ENCODE measurements at regions not wholly inside any gene's neighbourhood (a gene's known extent, or its start where the extent isn't known, plus 50 kb on each side); places are given as distances from the start of the nearest gene placed in this dataset.
A peak's percentile ranks its signal among the peaks of the same experiment; 100 is the strongest.

DNA sequence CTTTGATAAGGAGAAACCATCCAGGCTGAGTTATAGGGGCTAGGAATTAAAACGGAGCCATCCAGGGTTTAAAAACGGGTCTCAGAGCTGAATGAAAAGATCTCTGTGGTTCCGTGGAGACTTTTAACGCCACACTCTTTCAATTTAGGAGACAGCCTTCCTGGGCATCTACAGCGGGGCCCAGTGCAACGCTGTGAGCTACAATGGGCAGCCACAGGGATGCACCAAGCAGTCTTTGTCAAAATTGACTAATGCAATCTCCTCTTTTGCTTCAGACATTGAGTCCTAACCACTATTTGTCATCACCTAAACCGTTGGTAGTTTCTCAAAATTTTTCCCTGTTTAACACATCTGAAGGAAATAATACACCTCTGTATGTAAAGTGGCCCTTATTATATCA, 96.6 kb upstream of the ABCA1 start:
- no peak for DNase-seq

DNA sequence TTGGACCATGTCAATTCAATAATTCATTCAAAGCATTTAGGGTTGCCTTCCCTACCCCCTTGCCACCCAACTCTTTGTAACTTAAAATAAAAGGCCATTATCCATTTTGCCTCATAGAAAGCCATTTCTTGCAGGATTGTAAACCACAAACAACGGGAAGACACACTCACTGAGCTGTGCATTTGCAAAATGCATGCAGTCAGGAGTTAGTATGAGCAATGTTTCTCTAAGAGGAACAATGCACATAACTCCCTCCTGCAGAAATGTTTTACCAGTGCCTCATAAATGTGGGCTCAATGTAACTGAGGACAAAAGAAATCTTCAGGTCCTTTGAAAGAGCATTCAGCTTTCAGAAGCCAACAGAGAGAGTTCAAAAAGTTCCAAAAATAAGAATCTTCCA, 98.5 kb upstream of the ABCA1 start:
- DNase-seq: no peak

DNA sequence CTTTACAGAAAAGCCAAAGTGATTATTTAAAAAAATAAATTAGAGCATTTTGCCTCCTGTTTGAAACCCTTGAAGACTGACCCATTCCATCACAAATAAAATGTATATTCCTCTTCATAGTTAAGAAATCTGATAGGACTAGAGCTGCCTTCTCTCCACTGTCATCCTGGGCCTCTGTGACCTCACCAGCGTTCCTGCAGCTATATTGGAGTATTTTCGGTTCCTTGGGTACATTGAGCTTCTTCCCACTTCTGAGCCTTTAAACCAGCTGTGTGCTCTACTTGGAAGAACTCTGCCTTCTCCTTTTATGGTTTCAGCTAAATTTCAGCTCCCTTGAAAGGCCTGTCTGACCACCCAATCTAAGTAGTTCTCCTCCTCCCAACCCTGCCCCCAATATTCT, 99.1 kb upstream of the ABCA1 start:
- DNase-seq: no peak

GRCh38 chr9:105030285-105030684, 102.3 kb upstream of the ABCA1 start:
- no peak for DNase-seq

DNA sequence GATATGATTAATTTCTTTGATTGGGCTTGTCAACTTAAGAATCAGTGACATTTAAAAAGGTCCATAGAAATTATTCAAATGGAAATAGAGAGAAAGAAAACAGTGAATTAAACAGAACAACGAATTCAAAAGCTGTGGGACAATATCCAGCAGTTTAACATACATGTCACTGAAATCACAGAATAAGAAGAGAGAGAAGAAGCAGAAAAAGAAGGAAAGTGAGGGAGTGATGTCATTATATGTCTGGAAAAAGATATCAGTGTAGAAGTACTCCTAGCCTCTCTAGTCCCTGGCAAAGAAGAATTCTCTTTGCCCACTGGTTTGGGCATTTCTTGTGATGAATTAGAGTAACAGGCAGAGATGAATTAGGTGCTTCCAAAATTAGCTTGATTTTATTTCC, 109.2 kb upstream of the ABCA1 start:
- DNase-seq: no peak

DNA sequence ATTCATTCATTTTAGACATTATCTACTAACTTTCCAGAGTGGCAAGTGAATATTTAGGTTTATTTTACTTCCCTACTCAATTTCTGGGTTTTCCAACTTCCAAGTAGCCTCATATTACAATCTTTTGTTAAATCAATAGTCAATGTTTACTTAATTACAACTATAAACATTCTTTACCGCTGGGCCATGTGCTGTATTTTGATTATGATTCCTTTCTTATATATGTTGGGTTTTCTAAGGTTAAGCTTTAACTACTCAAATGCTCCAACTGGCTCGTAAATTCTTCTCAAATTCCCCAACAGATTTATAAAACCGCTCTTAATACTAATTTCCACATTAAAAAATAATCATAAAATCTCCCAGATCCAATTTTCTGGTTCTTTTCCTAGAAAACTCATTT, 110.1 kb upstream of the ABCA1 start:
- DNase-seq: no peak

DNA sequence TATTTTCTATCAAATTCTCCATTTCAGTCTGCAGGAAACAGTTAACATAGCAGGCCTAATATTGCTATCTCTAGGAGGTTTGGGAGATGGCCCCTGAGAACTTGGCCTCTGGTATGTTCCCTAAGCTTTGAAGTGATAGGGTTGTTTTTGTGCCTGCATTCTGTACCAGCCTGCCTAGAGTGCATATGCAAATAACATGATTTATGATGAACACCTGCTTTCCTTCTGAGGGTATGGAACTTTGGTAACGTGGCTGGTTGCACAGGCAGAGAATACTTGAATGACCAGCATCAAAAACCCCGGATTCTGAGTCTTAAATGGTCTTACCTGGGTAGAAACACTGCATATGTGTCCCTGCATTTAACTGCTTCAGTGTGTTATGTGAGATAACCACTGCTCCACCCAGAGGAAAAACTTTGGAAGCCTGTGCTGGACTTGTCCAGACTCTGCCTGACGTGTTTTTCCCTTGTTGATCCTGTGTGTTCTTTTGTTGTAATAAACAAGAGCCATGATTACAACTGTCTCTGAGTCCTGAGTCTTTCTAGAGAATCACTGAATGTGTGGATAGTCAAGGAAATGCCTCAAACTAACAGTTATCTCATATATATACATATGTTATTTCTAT, 111.3 kb upstream of the ABCA1 start:
- no peak for DNase-seq

- no peak for DNase-seq
Observed at GRCh38 chr9:105043370-105043936, 115.5 kb upstream of the ABCA1 start.

- no peak for DNase-seq
Observed at GRCh38 chr9:105044518-105044917, 116.6 kb upstream of the ABCA1 start.

- DNase-seq: no peak
Observed at GRCh38 chr9:105046907-105047741, 119.2 kb upstream of the ABCA1 start.

GRCh38 chr9:105047742-105048041, 119.7 kb upstream of the ABCA1 start:
- no peak for DNase-seq

DNA sequence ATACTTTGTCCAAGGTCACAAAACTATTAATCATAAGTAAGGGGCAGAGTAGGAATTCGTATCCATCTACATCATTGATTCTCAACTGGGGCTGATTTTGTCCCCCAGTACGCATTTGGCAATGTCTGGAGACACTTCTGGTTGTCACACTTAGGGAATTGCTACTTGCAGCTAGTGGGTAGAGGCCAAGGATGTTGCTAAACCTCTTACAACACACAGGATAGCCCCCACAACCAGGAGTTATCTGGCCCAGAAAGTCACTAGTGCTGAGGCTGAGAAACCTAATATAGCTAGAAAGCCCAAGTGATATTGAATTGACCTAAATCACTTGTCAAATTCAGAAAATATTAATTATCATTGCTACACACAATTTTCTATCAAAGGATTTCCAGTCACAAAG, 120.4 kb upstream of the ABCA1 start:
- no peak for DNase-seq

GRCh38 chr9:105050296-105050695, 122.3 kb upstream of the ABCA1 start:
- DNase-seq: no peak

DNA sequence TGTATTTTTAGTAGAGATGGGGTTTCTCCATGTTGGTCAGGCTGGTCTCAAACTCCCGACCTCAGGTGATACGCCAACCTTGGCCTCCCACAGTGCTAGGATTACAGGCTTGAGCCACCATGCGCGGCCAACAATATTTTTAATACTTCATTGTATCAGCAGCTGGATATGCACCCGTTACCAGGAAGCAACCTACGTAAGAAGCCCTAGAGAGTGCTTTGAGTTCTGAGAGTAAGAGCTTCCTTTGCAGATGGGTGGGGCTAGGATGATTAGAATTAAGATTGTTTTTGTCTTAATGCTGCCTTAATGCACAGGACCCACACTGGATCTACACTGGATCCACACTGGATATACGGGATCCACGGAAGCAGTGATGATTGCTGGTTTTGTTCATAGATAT, 123.9 kb upstream of the ABCA1 start:
- DNase-seq: no peak

DNA sequence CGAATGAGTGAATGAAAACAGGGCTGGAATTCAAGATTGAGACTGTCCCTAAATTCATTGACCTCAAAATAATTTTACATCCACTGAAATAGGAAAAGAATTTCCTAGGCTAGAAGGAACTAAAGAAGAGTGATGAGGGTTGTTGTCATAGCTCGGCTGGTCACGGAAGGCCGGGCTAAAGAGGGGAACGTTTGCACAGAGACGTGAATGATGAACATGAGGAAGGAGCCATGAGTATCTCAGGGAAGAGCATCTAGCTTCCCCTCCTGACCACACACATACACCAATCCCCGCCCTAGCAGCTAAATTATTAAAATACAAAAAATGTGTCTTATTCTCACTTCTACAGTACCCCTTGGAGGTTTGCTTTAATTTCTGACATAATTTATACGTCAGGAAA, 124.4 kb upstream of the ABCA1 start:
- no peak for DNase-seq

GRCh38 chr9:105053209-105053652, 125.3 kb upstream of the ABCA1 start:
- peak; percentile 69 for DNase-seq

GRCh38 chr9:105054491-105054890, 126.5 kb upstream of the ABCA1 start:
- no peak for DNase-seq

DNA sequence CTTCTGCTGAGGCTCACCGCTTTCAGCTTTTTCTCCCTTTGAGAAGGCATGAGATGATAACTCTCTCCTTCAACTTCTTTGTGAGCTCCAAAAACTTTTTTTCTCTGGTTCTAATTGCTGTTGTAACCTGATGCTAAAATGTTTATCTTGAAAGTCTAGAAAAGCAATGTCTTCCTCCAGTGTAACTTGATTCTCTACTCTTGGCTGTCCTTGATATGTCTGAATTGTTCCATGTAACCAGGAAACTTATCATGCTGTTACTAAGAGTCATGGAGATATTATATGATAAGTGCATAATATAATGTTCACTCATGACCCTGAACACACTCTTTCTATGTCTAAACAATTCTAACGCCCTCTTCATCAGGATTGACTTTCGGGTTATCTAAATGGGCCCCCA, 128.0 kb upstream of the ABCA1 start:
- DNase-seq: no peak

GRCh38 chr9:105057551-105057950, 129.6 kb upstream of the ABCA1 start:
- DNase-seq: no peak

DNA sequence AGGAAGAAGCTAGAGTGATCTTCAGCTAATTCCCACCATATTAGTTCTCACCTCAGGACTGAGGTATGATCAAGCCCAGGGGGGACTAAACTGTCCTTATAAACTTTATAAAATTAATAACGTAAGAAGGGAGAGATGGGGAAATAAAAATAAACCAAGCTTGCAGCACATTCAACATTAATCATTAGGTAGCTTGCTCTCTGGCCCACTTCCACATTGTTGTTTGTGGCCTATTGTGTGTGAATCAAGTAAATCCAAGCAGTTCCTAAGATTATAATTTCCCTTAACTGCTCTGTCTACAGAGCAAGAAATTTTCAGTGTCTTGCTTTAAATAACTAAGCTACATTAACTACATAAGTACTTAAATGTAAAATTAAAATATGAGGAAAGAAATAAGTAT, 131.3 kb upstream of the ABCA1 start:
- DNase-seq: no peak

DNA sequence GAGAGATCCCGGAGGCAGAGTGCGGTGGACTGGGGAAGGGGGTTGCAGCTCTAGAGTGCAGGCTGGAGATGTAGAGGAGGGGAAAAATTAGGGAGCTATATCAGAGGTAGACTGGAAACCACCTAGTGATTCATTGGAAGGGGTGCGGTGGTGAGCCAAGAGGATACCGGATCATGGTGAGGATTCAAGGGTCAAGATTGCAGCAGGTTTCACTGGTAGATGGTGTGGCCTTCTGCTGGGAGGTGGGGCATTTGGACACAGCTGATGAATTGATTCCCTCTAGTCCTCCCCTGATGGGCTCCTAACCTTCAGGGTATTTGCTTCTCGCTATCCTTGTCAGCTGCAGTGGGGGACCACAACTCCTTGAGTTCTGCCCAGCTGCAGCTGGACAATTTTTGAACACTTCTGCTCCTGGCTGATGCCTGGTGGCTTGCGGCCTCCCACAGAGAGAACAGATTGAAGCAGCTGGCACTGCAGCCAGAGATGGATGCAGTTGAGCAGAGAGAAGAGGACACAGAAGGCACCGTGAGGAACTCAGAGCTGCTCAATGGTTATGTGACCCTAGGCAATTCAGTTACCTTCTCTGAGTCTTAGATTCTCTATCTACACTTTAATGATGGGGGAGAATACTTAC, 134.4 kb upstream of the ABCA1 start:
- no peak for DNase-seq

- DNase-seq: no peak
Observed at GRCh38 chr9:105064248-105065097, 136.5 kb upstream of the ABCA1 start.

Measured in activated CD8-positive, alpha-beta memory T cell treated with anti-CD3 and anti-CD28 coated beads, Interleukin-2, amount 50 U/mL, for 48 hours (primary cell).